Esophagus squamous epithelium (tissue), 5 donors: ENCODE measurements at regions not wholly inside any gene's neighbourhood (a gene's known extent, or its start where the extent isn't known, plus 50 kb on each side); places are given as distances from the start of the nearest gene placed in this dataset.

ENCODE experiments used
- DNase-seq: peaks from one replicate; lab custom pipeline; 2025; lab: John Stamatoyannopoulos, UW
- H3K27ac ChIP-seq, 4 donors: fragments of 200-600 bp; sonication (generic); one replicate each; pipeline ENCODE4 v1.5.1; 2016 to 2019; ENCODE audit warnings: mild to moderate bottlenecking in 1 of 4
- H3K27me3 ChIP-seq, 4 donors: fragments of 200-600 bp; sonication (generic); 1 replicate in 3 of 4; 2 replicates in 1 of 4; pipeline versions ENCODE4 v1.5.1 to v1.6.0; 2017 to 2021; ENCODE audit warnings: antibody characterized with exemption in 1 of 4
- H3K36me3 ChIP-seq, 3 donors: fragments of 200-600 bp; sonication (generic); one replicate each; pipeline ENCODE4 v1.5.1; 2016 to 2019
- H3K4me1 ChIP-seq, 3 donors: fragments of 200-600 bp; sonication (generic); one replicate each; pipeline ENCODE4 v1.5.1; 2017 to 2019
- H3K4me3 ChIP-seq, 4 donors: fragments of 200-600 bp; sonication (generic); 1 replicate in 3 of 4; 2 replicates in 1 of 4; pipeline ENCODE4 v1.5.1; 2016 to 2019; ENCODE audit warnings: mild to moderate bottlenecking in 2 of 4, moderate library complexity in 1 of 4
- H3K9me3 ChIP-seq, 3 donors: fragments of 200-600 bp; sonication (generic); one replicate each; pipeline ENCODE4 v1.5.1; 2016 to 2019
- CTCF ChIP-seq, 6 experiments: fragments of 450-650 bp in 4 of 6; fragments of 200-600 bp in 2 of 6; sonication (generic) in 2 of 6; IDR thresholded peaks; one replicate each; pipeline ENCODE4 v1.5.1; 2016 to 2019; ENCODE audit warnings: antibody characterized with exemption in 6 of 6, mild to moderate bottlenecking in 4 of 6, moderate library complexity in 4 of 6
- POLR2A ChIP-seq, 4 donors: fragments of 450-650 bp; IDR thresholded peaks; one replicate each; pipeline ENCODE4 v1.6.1; 2017; ENCODE audit warnings: antibody characterized with exemption in 4 of 4, mild to moderate bottlenecking in 4 of 4, moderate library complexity in 3 of 4
- WGBS, 2 donors: methylation state at CpG; one replicate each; pipeline ENCODE4 v1.1.5; 2018; 5-methylcytosine and 5-hydroxymethylcytosine counted together
- intact Hi-C: fragments of 100-400 bp; cut with DNase I; formaldehyde crosslinking; loops from one replicate; pipeline ENCODE4 v1.15.0; 2022
- donor health status: DM: yes; HTN: yes; CAD: no.

- Histone ChIP-seq H3K4me3 (no peak overlapping the region), H3K27me3 (no peaks in the 10 kb centered on the region), H3K9me3 (no peaks in the 10 kb centered on the region), H3K36me3 (no peaks in the 10 kb centered on the region), H3K4me1 (no peaks in the 10 kb centered on the region), H3K27ac (no peak overlapping the region)
- 59 to 62% methylated on average over 4 of the region's 4 CpGs for WGBS, 2 donors
- DNase-seq, result no peak
- intact Hi-C loops, result no loop called here
- TF ChIP-seq CTCF (IDR thresholded peaks at IDR 0.05) (no peak), POLR2A (IDR thresholded peaks at IDR 0.05) (no peak)
Measured at GRCh38 chr7:91373111-91373800, 109.0 kb downstream of the FZD1 start.

GRCh38 chr7:91374321-91374989 is 110.2 kb downstream of the FZD1 start:
- DNase-seq, result no peak
- no peaks in the 10 kb centered on the region for H3K9me3 ChIP-seq
- H3K4me1 ChIP-seq, result no peaks in the 10 kb centered on the region
- WGBS, 2 donors, result 84% methylated on average over 2 of the region's 2 CpGs
- no peaks in the 10 kb centered on the region for H3K27me3 ChIP-seq
- no peak overlapping the region for H3K27ac ChIP-seq
- intact Hi-C loops, result no loop called here
- no peaks in the 10 kb centered on the region for H3K36me3 ChIP-seq
- TF ChIP-seq CTCF (IDR thresholded peaks at IDR 0.05) (no peak), POLR2A (IDR thresholded peaks at IDR 0.05) (no peak)
- no peak overlapping the region for H3K4me3 ChIP-seq

- TF ChIP-seq POLR2A (IDR thresholded peaks at IDR 0.05), result no peak
- TF ChIP-seq CTCF (IDR thresholded peaks at IDR 0.05), result no peak
- Histone ChIP-seq H3K4me1 (no peaks in the 10 kb centered on the region), H3K27ac (no peak overlapping the region), H3K9me3 (no peaks in the 10 kb centered on the region), H3K36me3 (no peaks in the 10 kb centered on the region), H3K4me3 (no peak overlapping the region), H3K27me3 (no peaks in the 10 kb centered on the region)
- WGBS, 2 donors, result 84 to 100% methylated on average over 2 of the region's 2 CpGs
- intact Hi-C loops, result no loop called here
- no peak for DNase-seq
Measured at GRCh38 chr7:91375378-91375777, 111.1 kb downstream of the FZD1 start.

- Histone ChIP-seq H3K27me3 (no peaks in the 10 kb centered on the region), H3K4me1 (no peaks in the 10 kb centered on the region), H3K36me3 (no peaks in the 10 kb centered on the region), H3K9me3 (no peaks in the 10 kb centered on the region), H3K27ac (no peak overlapping the region), H3K4me3 (no peak overlapping the region)
- TF ChIP-seq POLR2A (IDR thresholded peaks at IDR 0.05), result no peak
- TF ChIP-seq CTCF (IDR thresholded peaks at IDR 0.05), result no peak
- WGBS, 2 donors, result 90 to 94% methylated on average over 2 of the region's 2 CpGs
- intact Hi-C loops, result no loop called here
- DNase-seq, result no peak
Measured at GRCh38 chr7:91378131-91378530, 113.9 kb downstream of the FZD1 start.

- 70 to 77% methylated on average over 2 of the region's 2 CpGs for WGBS, 2 donors
- TF ChIP-seq POLR2A (IDR thresholded peaks at IDR 0.05) (no peak), CTCF (IDR thresholded peaks at IDR 0.05) (no peak)
- intact Hi-C loops, result no loop called here
Measured at GRCh38 chr7:91379236-91379635, 115.0 kb downstream of the FZD1 start.

More at GRCh38 chr7:91379236-91379635, 115.0 kb downstream of the FZD1 start:
- Histone ChIP-seq H3K9me3 (no peaks in the 10 kb centered on the region), H3K4me1 (no peaks in the 10 kb centered on the region), H3K27me3 (no peaks in the 10 kb centered on the region), H3K4me3 (no peak overlapping the region), H3K36me3 (no peaks in the 10 kb centered on the region), H3K27ac (no peak overlapping the region)
- no peak for DNase-seq
